PFSK-1 (cell line): ENCODE measurements at regions not wholly inside any gene's neighbourhood (a gene's known extent, or its start where the extent isn't known, plus 50 kb on each side); places are given as distances from the start of the nearest gene placed in this dataset.

Source experiments
- FOXP2 ChIP-seq: optimal IDR thresholded peaks from 2 replicates; pipeline ENCODE3; 2011; ENCODE audit warnings: borderline replicate concordance, control low read depth, inconsistent platforms; ENCODE audit not compliant: insufficient read depth; ENCODE audit errors: extremely low read length, extremely low read depth
- POLR2AphosphoS5 ChIP-seq: IDR thresholded peaks from 2 replicates; pipeline ENCODE4 v1.6.1; 2012; ENCODE audit warnings: low read depth, mild to moderate bottlenecking, control low read depth, low read length, moderate library complexity
- REST ChIP-seq, 2 experiments: IDR thresholded peaks; 2 replicates each; pipeline versions ENCODE4 v1.6.1 to v1.8.0; 2011 to 2012; ENCODE audit warnings: low read depth in 2 of 2, low read length in 2 of 2, control low read depth in 1 of 2, inconsistent platforms in 1 of 2, mild to moderate bottlenecking in 1 of 2, moderate library complexity in 1 of 2; ENCODE audit not compliant: insufficient read depth in 1 of 2
- SIN3A ChIP-seq: IDR thresholded peaks from 2 replicates; pipeline ENCODE4 v1.6.1; 2012; ENCODE audit warnings: mild to moderate bottlenecking, low read length, moderate library complexity, borderline replicate concordance; ENCODE audit not compliant: insufficient read depth
- TAF1 ChIP-seq: IDR thresholded peaks from 2 replicates; pipeline ENCODE4 v1.6.1; 2012; ENCODE audit warnings: low read length, control low read depth, borderline replicate concordance; ENCODE audit not compliant: insufficient read depth

- TF ChIP-seq REST (IDR thresholded peaks at IDR 0.05; ENCODE audit: insufficient read depth in 1 of 2, low read depth in 2 of 2, low read length in 2 of 2): no peak
- no peak for TF ChIP-seq TAF1
- no peak for TF ChIP-seq SIN3A
- no peak for TF ChIP-seq FOXP2
- no peak for TF ChIP-seq POLR2AphosphoS5
Observed at GRCh38 chr1:69497441-69498221, 70.1 kb upstream of the LRRC7 start.

GRCh38 chr1:69498711-69499110 lies 69.0 kb upstream of the LRRC7 start:
- TF ChIP-seq REST (IDR thresholded peaks at IDR 0.05; ENCODE audit: insufficient read depth in 1 of 2, low read depth in 2 of 2, low read length in 2 of 2) (no peak), POLR2AphosphoS5 (no peak), SIN3A (no peak), TAF1 (no peak), FOXP2 (no peak)

- no peak for TF ChIP-seq FOXP2
- TF ChIP-seq TAF1: no peak
- TF ChIP-seq REST (IDR thresholded peaks at IDR 0.05; ENCODE audit: insufficient read depth in 1 of 2, low read depth in 2 of 2, low read length in 2 of 2): no peak
- TF ChIP-seq POLR2AphosphoS5: no peak
- TF ChIP-seq SIN3A: no peak
Observed at GRCh38 chr1:69499203-69499803, 68.4 kb upstream of the LRRC7 start.

GRCh38 chr1:69502991-69503390 lies 64.7 kb upstream of the LRRC7 start:
- TF ChIP-seq REST (IDR thresholded peaks at IDR 0.05; ENCODE audit: insufficient read depth in 1 of 2, low read depth in 2 of 2, low read length in 2 of 2) (no peak), SIN3A (no peak), POLR2AphosphoS5 (no peak), TAF1 (no peak), FOXP2 (no peak)
